Vagina (tissue), 2 donors: ENCODE measurements at regions not wholly inside any gene's neighbourhood (a gene's known extent, or its start where the extent isn't known, plus 50 kb on each side); places are given as distances from the start of the nearest gene placed in this dataset.

Experiments used
- DNase-seq, 2 donors: peaks; one replicate each; pipeline ENCODE4 v3.0.0-alpha.2; 2017; ENCODE audit errors: extremely low spot score in 2 of 2
- H3K27ac ChIP-seq: fragments of 200-600 bp; sonication (generic); one replicate; pipeline ENCODE4 v1.5.1; 2019
- H3K27me3 ChIP-seq: fragments of 200-600 bp; sonication (generic); one replicate; pipeline ENCODE4 v1.5.1; 2019
- H3K36me3 ChIP-seq, 2 donors: fragments of 200-600 bp; sonication (generic); one replicate each; pipeline ENCODE4 v1.5.1; 2017 to 2019
- H3K4me1 ChIP-seq: fragments of 200-600 bp; sonication (generic); one replicate; pipeline ENCODE4 v1.5.1; 2019
- H3K4me3 ChIP-seq, 2 donors: fragments of 200-600 bp; sonication (generic); 1 replicate in 1 of 2; 2 replicates in 1 of 2; pipeline ENCODE4 v1.5.1; 2016 to 2019
- H3K9me3 ChIP-seq: fragments of 200-600 bp; sonication (generic); one replicate; pipeline ENCODE4 v1.5.1; 2019
- POLR2A ChIP-seq, 2 donors: fragments of 450-650 bp; IDR thresholded peaks; one replicate each; pipeline ENCODE4 v1.6.1; 2017; ENCODE audit warnings: antibody characterized with exemption in 2 of 2, mild to moderate bottlenecking in 2 of 2, moderate library complexity in 2 of 2
- POLR2AphosphoS5 ChIP-seq, 2 donors: sonication (generic); formaldehyde crosslinking; IDR thresholded peaks; one replicate each; pipeline ENCODE4 v1.9.0; 2017; ENCODE audit warnings: antibody characterized with exemption in 2 of 2, mild to moderate bottlenecking in 2 of 2, low read depth in 1 of 2; ENCODE audit not compliant: insufficient read depth in 1 of 2
- intact Hi-C: fragments of 100-400 bp; cut with DNase I; formaldehyde crosslinking; loops from one replicate; pipeline ENCODE4 v1.15.1; 2023
- TF ChIP-seq, protein P1 (sequence below), 3 experiments: fragments of 450-650 bp in 2 of 3; fragments of 200-600 bp in 1 of 3; sonication (generic) in 1 of 3; IDR thresholded peaks; one replicate each; pipeline ENCODE4 v1.5.1; 2017 to 2019; ENCODE audit warnings: antibody characterized with exemption in 3 of 3, mild to moderate bottlenecking in 2 of 3, moderate library complexity in 2 of 3

DNA sequence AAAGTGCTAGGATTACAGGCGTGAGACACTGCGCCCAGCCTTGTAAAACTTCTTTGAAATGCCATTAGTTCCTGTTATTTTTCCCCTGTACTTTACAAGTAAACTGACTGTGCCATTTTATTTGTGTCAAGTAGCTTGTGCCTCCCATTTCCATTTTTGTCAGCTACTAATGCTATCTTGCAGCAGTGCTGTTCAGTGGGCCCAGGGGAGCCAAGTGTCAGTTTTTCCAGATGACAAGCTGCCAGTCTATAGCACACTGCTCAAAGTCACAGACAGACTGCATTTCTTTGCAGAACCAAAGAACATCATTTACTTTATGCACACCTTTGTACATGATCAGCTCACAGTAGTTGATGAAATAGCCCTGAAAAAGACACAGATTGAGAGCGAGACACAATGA is 901.3 kb upstream of the CDH2 start:
- Histone ChIP-seq H3K9me3 (no peaks in the 10 kb centered on the region), H3K36me3 (no peaks in the 10 kb centered on the region), H3K4me1 (no peaks in the 10 kb centered on the region), H3K27ac (no peak overlapping the region), H3K27me3 (no peaks in the 10 kb centered on the region), H3K4me3 (no peak overlapping the region)
- DNase-seq, result no peak
- intact Hi-C loops, result no loop called here
- TF ChIP-seq POLR2AphosphoS5 (IDR thresholded peaks at IDR 0.05; ENCODE audit: insufficient read depth in 1 of 2, low read depth in 1 of 2) (no peak), POLR2A (IDR thresholded peaks at IDR 0.05) (no peak)
- TF ChIP-seq, protein P1, sequence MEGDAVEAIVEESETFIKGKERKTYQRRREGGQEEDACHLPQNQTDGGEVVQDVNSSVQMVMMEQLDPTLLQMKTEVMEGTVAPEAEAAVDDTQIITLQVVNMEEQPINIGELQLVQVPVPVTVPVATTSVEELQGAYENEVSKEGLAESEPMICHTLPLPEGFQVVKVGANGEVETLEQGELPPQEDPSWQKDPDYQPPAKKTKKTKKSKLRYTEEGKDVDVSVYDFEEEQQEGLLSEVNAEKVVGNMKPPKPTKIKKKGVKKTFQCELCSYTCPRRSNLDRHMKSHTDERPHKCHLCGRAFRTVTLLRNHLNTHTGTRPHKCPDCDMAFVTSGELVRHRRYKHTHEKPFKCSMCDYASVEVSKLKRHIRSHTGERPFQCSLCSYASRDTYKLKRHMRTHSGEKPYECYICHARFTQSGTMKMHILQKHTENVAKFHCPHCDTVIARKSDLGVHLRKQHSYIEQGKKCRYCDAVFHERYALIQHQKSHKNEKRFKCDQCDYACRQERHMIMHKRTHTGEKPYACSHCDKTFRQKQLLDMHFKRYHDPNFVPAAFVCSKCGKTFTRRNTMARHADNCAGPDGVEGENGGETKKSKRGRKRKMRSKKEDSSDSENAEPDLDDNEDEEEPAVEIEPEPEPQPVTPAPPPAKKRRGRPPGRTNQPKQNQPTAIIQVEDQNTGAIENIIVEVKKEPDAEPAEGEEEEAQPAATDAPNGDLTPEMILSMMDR (IDR thresholded peaks at IDR 0.05), result no peak

DNA sequence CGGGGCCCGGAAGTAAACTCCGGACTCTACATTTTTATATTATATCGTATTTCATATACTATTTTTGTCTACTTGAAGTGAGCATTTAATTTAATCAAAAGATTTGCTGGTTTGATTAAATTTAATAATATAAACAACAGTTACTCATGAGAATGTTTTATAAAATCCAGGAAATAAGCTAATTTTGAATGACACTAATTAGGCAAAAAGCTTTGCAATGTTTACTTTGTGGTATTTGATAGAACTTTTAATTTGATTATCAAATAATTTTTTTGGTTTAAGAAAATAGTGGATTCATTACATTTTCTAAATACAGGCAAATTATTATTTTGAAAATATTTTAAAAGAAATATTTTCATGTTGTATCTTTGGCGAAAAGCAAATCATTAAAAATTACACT is 900.4 kb upstream of the CDH2 start:
- Histone ChIP-seq H3K27me3 (no peaks in the 10 kb centered on the region), H3K36me3 (no peaks in the 10 kb centered on the region), H3K9me3 (no peaks in the 10 kb centered on the region), H3K4me3 (no peak overlapping the region), H3K27ac (no peak overlapping the region), H3K4me1 (no peaks in the 10 kb centered on the region)
- TF ChIP-seq, protein P1 (IDR thresholded peaks at IDR 0.05), result no peak
- TF ChIP-seq POLR2A (IDR thresholded peaks at IDR 0.05) (no peak), POLR2AphosphoS5 (IDR thresholded peaks at IDR 0.05; ENCODE audit: insufficient read depth in 1 of 2, low read depth in 1 of 2) (no peak)
- intact Hi-C loops, result no loop called here
- no peak for DNase-seq

DNA sequence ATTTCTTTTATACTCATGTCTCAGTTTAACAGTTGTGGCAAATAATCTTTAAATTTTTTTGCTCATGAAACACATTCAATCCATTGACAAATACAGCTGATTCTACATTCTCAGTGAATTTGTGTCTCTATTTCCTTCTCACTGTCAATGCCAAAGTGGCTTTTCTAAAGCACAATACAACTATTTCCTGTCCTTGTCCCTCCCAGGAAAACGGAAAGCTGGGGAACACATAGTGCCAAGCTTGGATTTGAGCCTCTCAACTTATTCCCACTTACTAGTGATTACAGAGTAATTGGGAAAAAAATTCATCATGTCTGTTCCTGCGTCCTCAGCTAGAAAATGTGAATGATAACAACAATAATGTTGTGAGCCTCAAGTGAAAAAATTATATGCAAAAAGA is 899.7 kb upstream of the CDH2 start:
- Histone ChIP-seq H3K36me3 (no peaks in the 10 kb centered on the region), H3K9me3 (no peaks in the 10 kb centered on the region), H3K27me3 (no peaks in the 10 kb centered on the region), H3K4me1 (no peaks in the 10 kb centered on the region), H3K4me3 (no peak overlapping the region), H3K27ac (no peak overlapping the region)
- DNase-seq, result no peak
- intact Hi-C loops, result no loop called here
- TF ChIP-seq POLR2AphosphoS5 (IDR thresholded peaks at IDR 0.05; ENCODE audit: insufficient read depth in 1 of 2, low read depth in 1 of 2), result no peak
- TF ChIP-seq, protein P1 (IDR thresholded peaks at IDR 0.05), result no peak
- TF ChIP-seq POLR2A (IDR thresholded peaks at IDR 0.05), result no peak

DNA sequence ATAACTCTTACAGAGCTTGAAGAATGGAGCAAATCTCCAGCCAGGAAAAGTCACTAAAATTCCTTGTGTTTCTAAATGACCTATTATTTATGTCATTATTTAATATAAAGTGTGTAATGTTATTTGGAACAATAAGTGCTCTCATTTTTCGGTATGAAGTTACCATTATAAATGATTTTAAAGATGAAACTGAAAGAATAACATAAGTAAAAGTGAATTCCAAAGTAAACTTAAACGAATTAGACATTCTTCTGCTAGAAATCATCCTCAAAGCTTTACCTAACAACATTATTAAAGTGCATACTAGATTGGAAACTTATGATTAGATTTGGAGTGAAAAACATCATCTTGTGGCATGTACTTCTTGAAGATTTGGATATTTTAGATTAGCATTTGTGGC is 897.2 kb upstream of the CDH2 start:
- TF ChIP-seq POLR2A (IDR thresholded peaks at IDR 0.05), result no peak
- no peak for TF ChIP-seq POLR2AphosphoS5 (IDR thresholded peaks at IDR 0.05; ENCODE audit: insufficient read depth in 1 of 2, low read depth in 1 of 2)
- TF ChIP-seq, protein P1 (IDR thresholded peaks at IDR 0.05), result no peak
- Histone ChIP-seq H3K4me3 (no peak overlapping the region), H3K27ac (no peak overlapping the region), H3K9me3 (no peaks in the 10 kb centered on the region), H3K27me3 (no peaks in the 10 kb centered on the region), H3K4me1 (no peaks in the 10 kb centered on the region), H3K36me3 (no peaks in the 10 kb centered on the region)
- DNase-seq, result no peak
- intact Hi-C loops, result no loop called here

DNA sequence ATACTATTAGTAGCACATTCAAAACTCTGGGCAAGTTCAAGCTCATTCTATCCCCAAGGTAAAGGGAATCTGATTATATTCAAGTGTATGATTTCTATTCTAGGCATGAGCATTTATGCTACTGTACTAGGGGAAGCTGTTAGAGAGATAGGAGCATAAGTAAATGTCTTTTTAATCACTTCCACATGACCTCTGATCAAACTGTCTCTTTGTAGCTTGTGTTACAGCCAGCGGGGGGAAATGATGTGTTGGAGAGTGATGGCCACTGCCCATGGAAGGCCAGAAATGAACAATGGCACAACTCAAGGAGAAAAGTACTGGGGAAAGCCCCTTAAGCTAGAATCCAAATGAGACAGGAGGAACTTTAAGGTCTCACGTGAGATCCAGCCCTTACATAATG is 894.9 kb upstream of the CDH2 start:
- Histone ChIP-seq H3K9me3 (no peaks in the 10 kb centered on the region), H3K36me3 (no peaks in the 10 kb centered on the region), H3K4me3 (no peak overlapping the region), H3K4me1 (no peaks in the 10 kb centered on the region), H3K27me3 (no peaks in the 10 kb centered on the region), H3K27ac (no peak overlapping the region)
- intact Hi-C loops, result no loop called here
- TF ChIP-seq POLR2A (IDR thresholded peaks at IDR 0.05) (no peak), POLR2AphosphoS5 (IDR thresholded peaks at IDR 0.05; ENCODE audit: insufficient read depth in 1 of 2, low read depth in 1 of 2) (no peak)
- TF ChIP-seq, protein P1 (IDR thresholded peaks at IDR 0.05), result no peak
- DNase-seq, result no peak
